ENCODE measurements at regions not wholly inside any gene's neighbourhood (a gene's known extent, or its start where the extent isn't known, plus 50 kb on each side); places are given as distances from the start of the nearest gene placed in this dataset.

DNA sequence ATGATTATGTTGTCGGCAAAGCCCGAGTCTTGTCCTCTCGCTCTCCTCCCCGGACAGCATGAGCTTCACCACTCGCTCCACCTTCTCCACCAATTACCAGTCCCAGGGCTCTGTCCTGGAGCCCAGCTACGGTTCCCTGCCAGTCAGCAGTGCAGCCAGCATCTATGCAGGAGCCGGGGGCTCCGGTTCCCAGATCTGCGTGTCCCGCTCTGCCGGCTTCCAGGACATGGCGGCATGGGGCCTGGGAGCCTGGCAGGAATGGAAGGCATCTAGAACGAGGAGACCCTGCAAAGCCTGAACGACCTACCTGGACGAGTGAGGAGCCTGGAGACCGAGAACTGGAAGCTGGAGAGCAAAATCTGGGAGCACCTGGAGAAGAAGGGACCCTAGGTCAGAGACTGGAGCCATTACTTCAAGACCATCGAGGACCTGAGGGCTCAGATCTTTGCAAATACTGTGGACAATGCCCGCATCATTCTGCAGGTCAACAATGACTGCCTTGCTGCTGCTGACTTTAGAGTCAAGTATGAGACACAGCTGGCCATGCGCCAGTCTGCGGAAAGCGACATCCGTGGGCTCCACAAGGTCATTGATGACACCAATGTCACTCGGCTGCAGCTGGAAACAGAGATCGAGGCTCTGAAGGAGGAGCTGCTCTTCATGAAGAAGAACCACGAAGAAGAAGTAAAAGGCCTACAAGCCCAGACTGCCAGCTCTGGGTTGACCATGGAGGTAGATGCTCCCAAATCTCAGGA lies 101.3 kb upstream of the MAN2A1 start:
- TF ChIP-seq, protein P1, sequence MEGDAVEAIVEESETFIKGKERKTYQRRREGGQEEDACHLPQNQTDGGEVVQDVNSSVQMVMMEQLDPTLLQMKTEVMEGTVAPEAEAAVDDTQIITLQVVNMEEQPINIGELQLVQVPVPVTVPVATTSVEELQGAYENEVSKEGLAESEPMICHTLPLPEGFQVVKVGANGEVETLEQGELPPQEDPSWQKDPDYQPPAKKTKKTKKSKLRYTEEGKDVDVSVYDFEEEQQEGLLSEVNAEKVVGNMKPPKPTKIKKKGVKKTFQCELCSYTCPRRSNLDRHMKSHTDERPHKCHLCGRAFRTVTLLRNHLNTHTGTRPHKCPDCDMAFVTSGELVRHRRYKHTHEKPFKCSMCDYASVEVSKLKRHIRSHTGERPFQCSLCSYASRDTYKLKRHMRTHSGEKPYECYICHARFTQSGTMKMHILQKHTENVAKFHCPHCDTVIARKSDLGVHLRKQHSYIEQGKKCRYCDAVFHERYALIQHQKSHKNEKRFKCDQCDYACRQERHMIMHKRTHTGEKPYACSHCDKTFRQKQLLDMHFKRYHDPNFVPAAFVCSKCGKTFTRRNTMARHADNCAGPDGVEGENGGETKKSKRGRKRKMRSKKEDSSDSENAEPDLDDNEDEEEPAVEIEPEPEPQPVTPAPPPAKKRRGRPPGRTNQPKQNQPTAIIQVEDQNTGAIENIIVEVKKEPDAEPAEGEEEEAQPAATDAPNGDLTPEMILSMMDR (IDR thresholded peaks at IDR 0.05) = no peak
- TF ChIP-seq POLR2A (IDR thresholded peaks at IDR 0.05) = no peak
- no peak for TF ChIP-seq POLR2AphosphoS5 (IDR thresholded peaks at IDR 0.05)
